ENCODE measurements at regions not wholly inside any gene's neighbourhood (a gene's known extent, or its start where the extent isn't known, plus 50 kb on each side); places are given as distances from the start of the nearest gene placed in this dataset.

- Histone ChIP-seq H3K27me3 (no peaks in the 10 kb centered on the region), H3K27ac (no peak overlapping the region), H3K36me3 (replicated peaks in 1 of 2; ENCODE audit: insufficient read depth in 1 of 2, low read depth in 2 of 2) (no peaks in the 10 kb centered on the region), H3K9me3 (no peaks in the 10 kb centered on the region), H3K4me1 (peaks cover 23% of the 10 kb centered on the region), H3K4me3 (no peak overlapping the region)
- no peak for DNase-seq
- WGBS, 2 donors: 59 to 85% methylated on average over 3 of the region's 3 CpGs
- intact Hi-C loops (cut with DNase I): no loop called here
- ATAC-seq: no peak
- TF ChIP-seq POLR2A (IDR thresholded peaks at IDR 0.05) (no peak), CTCF (IDR thresholded peaks at IDR 0.05) (no peak)
These were observed 57.1 kb downstream of the OR10H4 start for GRCh38 chr19:16005925-16006324.

GRCh38 chr19:16012552-16012951, 63.7 kb upstream of the TPM4 start:
- no peaks in the 10 kb centered on the region for H3K9me3 ChIP-seq
- no peaks in the 10 kb centered on the region for H3K27me3 ChIP-seq
- TF ChIP-seq CTCF (IDR thresholded peaks at IDR 0.05): no peak
- no peak for TF ChIP-seq POLR2A (IDR thresholded peaks at IDR 0.05)
- no peak for ATAC-seq
- no peak for DNase-seq
- WGBS, 2 donors: 89 to 90% methylated on average over 3 to 4 of the region's 4 CpGs
- no peak overlapping the region for H3K27ac ChIP-seq
- no peaks in the 10 kb centered on the region for H3K36me3 ChIP-seq (replicated peaks in 1 of 2; ENCODE audit: insufficient read depth in 1 of 2, low read depth in 2 of 2)
- intact Hi-C loops (cut with DNase I): no loop called here
- no peaks in the 10 kb centered on the region for H3K4me1 ChIP-seq
- no peak overlapping the region for H3K4me3 ChIP-seq

GRCh38 chr19:16013181-16013850, 63.0 kb upstream of the TPM4 start:
- no peaks in the 10 kb centered on the region for H3K9me3 ChIP-seq
- DNase-seq (no peak), ATAC-seq (no peak)
- no peak for TF ChIP-seq POLR2A (IDR thresholded peaks at IDR 0.05)
- TF ChIP-seq CTCF (IDR thresholded peaks at IDR 0.05): no peak
- no peaks in the 10 kb centered on the region for H3K4me1 ChIP-seq
- no peak overlapping the region for H3K4me3 ChIP-seq
- intact Hi-C loops (cut with DNase I): no loop called here
- H3K27ac ChIP-seq: no peak overlapping the region
- no peaks in the 10 kb centered on the region for H3K27me3 ChIP-seq
- no peaks in the 10 kb centered on the region for H3K36me3 ChIP-seq (replicated peaks in 1 of 2; ENCODE audit: insufficient read depth in 1 of 2, low read depth in 2 of 2)
- 94 to 95% methylated on average over 9 to 11 of the region's 11 CpGs for WGBS, 2 donors

- no peaks in the 10 kb centered on the region for H3K4me1 ChIP-seq
- ATAC-seq (no peak), DNase-seq (no peak)
- no peaks in the 10 kb centered on the region for H3K9me3 ChIP-seq
- no peaks in the 10 kb centered on the region for H3K27me3 ChIP-seq
- 90 to 93% methylated on average over 31 of the region's 31 CpGs for WGBS, 2 donors
- H3K4me3 ChIP-seq: no peak overlapping the region
- TF ChIP-seq CTCF (IDR thresholded peaks at IDR 0.05) (no peak), POLR2A (IDR thresholded peaks at IDR 0.05) (no peak)
- H3K36me3 ChIP-seq (replicated peaks in 1 of 2; ENCODE audit: insufficient read depth in 1 of 2, low read depth in 2 of 2): no peaks in the 10 kb centered on the region
- intact Hi-C loops (cut with DNase I): no loop called here
- no peak overlapping the region for H3K27ac ChIP-seq
These were observed 62.1 kb upstream of the TPM4 start for GRCh38 chr19:16013851-16014840.

Data from body of pancreas (tissue), 4 donors.